GM12865 (cell line): ENCODE measurements at regions not wholly inside any gene's neighbourhood (a gene's known extent, or its start where the extent isn't known, plus 50 kb on each side); places are given as distances from the start of the nearest gene placed in this dataset.
A peak's percentile ranks its signal among the peaks of the same experiment; 100 is the strongest.

Experiments used
- DNase-seq: peaks from one replicate; pipeline ENCODE4 v3.0.0; 2010; ENCODE audit warnings: low read depth
- H3K4me3 ChIP-seq: 2 replicates; pipeline ENCODE4 v1.5.1; 2011; ENCODE audit warnings: mild to moderate bottlenecking, low read depth, low read length, control low read depth
- TF ChIP-seq, protein P1 (sequence below): IDR thresholded peaks from 2 replicates; pipeline ENCODE4 v1.5.1; 2011; ENCODE audit warnings: low read length, control low read depth, low read depth, inconsistent platforms; ENCODE audit not compliant: insufficient read depth; ENCODE audit errors: missing control alignments

DNA sequence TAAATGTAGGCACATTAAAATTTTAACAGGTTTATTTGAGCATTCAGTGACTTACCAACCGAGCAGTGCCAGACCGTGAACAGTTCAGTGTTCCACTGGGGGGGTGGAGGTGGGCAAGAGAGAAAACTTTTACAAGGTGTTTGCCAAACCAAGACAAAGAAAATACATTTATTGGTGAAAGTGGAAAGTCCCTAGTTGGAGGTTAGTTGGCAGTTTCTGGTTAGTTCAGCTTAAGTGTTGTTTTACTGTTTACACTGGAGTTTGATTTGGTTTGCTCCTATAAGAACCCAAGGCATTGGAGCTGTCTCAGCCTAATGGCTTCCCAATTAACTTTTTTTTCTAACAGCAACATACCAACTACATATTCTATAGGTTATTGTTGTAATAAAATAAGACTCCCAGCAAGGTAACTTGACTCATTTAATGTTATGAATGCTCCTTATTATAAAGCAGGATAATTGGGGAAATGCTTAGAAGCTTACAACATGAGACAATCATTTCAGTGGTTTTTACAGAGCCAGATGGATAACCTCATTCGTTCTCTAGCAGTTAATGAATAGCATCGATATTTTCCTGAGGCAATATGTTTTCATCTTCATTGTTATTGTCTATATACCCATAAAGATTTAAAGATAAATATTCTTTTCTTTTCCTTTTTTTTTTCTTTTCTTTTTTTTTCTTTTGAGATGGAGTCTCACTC lies 115.8 kb downstream of the ETNK1 start:
- DNase-seq: peak; percentile 12
- H3K4me3 ChIP-seq: no peak overlapping the region
- TF ChIP-seq, protein P1, sequence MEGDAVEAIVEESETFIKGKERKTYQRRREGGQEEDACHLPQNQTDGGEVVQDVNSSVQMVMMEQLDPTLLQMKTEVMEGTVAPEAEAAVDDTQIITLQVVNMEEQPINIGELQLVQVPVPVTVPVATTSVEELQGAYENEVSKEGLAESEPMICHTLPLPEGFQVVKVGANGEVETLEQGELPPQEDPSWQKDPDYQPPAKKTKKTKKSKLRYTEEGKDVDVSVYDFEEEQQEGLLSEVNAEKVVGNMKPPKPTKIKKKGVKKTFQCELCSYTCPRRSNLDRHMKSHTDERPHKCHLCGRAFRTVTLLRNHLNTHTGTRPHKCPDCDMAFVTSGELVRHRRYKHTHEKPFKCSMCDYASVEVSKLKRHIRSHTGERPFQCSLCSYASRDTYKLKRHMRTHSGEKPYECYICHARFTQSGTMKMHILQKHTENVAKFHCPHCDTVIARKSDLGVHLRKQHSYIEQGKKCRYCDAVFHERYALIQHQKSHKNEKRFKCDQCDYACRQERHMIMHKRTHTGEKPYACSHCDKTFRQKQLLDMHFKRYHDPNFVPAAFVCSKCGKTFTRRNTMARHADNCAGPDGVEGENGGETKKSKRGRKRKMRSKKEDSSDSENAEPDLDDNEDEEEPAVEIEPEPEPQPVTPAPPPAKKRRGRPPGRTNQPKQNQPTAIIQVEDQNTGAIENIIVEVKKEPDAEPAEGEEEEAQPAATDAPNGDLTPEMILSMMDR: no peak

DNA sequence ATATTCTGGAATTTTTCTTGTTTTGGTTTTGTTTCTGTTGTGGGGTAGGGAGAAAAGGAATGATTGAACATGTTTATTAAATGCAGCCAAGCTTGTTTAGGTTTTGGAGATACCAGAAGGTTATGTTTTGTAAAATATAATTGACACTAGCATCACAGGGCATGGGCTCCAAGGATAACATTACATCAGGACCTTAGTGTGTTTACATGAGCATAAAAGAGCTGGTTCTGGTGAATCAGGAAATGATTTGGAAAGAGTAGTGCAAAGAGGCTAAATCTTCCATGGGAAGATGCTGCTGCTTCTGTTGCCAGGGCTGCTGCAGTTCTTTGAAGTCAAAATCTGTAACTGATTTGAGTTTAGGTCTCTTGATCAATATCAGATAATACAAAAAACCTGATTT lies 118.7 kb downstream of the ETNK1 start:
- TF ChIP-seq, protein P1: no peak
- DNase-seq: no peak
- no peak overlapping the region for H3K4me3 ChIP-seq

DNA sequence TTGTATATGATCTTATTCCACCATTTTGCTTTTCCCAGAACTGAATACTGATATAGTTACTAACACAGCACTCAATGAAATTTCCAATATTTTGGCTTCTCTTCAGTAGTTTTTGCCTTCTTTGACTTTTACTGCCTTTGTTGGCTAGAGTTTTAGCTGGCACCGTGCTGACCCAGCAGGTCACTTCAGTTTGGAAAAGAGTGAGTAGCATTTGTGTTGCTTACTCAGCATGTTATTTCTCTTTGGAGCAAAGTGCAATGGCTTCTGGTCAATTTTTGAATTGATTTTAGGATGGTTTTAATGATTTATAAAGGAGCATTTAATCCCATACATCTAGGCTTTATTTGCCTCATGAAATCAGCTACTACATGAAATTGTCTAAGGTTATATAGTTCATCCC lies 119.2 kb downstream of the ETNK1 start:
- TF ChIP-seq, protein P1: no peak

DNA sequence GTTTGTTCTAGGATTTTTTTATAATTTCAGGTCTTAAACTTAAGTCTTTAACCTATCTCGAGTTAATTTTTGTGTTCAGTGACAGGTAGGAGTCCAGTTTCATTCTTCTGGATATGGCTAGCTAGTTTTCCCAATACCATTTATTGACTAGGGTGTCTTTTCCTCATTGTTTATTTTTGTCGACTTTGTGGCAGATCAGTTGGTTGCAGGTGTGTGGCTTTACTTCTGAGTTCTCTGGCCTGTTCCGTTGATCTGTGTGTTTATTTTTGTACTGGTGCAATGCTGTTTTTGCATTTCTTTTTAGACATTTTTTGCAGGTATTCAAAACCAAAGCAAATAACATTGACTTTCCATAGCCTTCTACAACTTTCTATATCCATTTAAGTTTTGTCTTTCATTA lies 121.7 kb downstream of the ETNK1 start:
- DNase-seq: no peak
- TF ChIP-seq, protein P1: no peak
- H3K4me3 ChIP-seq: no peak overlapping the region

More for the DNA sequence above, 119.2 kb downstream of the ETNK1 start:
- DNase-seq: no peak
- no peak overlapping the region for H3K4me3 ChIP-seq

DNA sequence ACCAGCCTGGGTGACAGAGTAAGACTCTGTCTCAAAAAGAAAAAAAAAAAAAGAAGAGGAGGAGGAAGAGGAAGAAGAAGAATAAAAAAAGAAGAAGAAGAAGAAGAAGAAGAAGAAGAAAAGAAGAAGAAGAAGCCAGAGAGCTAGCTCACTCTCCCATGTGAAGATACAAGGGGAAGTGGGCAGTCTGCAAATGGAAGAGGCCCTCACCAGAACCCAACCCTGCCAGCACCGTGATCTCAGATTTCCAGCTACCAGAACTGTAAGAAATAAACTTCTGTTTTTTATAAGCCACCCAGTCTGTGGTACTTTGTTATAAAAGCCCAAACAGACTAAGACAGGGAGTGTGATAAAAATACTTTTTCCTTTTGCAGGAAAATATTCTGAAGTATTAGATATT lies 130.7 kb downstream of the ETNK1 start:
- TF ChIP-seq, protein P1: no peak
- no peak overlapping the region for H3K4me3 ChIP-seq
- no peak for DNase-seq

DNA sequence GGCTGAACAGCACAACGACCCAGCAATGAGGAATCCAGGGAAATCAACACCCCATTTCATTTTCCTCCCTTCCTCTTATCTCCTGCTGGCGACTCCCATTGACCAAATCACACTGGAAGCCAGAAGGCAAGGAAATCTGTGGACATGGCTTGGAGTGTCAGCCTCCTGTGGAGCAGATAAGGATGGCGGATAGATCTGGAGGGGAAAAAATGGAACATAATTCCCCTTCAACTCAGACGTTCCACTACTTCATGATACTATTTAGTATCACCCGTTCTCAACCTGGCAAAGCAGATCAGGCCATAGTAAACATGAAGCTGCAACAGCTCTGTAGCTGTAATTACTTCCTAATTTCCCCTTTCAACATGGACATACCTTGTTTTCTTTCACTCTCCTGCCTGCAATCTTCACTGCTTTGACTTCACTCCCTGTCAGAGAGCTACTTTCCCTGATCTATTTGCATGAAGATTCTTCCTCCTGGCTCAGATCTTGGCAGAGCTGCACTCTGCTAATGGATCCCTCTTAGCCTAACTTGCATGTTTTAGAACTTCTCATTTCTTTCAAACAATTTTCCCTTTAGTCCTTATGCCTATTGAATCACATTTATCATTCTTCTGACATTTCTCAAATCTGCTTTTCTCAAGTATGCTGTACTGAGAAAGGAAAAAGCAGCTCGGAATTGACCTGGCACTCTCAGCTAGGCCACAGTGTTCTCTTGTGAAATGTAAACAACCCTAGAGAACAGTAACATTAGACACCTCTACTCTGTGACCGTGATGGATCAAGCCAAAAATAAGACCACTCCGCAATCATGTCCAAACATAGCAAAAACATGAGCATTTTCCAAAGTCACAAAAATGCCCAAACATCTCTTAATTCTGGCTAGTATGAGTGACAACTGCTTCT lies 135.1 kb downstream of the ETNK1 start:
- H3K4me3 ChIP-seq: no peak overlapping the region
- TF ChIP-seq, protein P1: no peak
- no peak for DNase-seq
